SK-N-SH (cell line): ENCODE measurements at regions not wholly inside any gene's neighbourhood (a gene's known extent, or its start where the extent isn't known, plus 50 kb on each side); places are given as distances from the start of the nearest gene placed in this dataset.

Source experiments
- CTCF ChIA-PET: fragments of 300-600, 350-600 bp; formaldehyde crosslinking; extraction: SDS; loops from one replicate; lab custom pipeline; 2021; lab: Yijun Ruan, JAX
- POLR2A ChIA-PET: fragments of 350-600 bp; sonication (Branson Sonifier 250); formaldehyde crosslinking; extraction: SDS; loops from one replicate; lab custom pipeline; 2020; ENCODE audit warnings: antibody characterized with exemption, inconsistent platforms; lab: Yijun Ruan, JAX
- DNase-seq: peaks from one replicate; pipeline ENCODE4 v3.0.0; 2012
- H2AFZ ChIP-seq: fragments of 200-600 bp; sonication (generic); 2 replicates; pipeline ENCODE4 v1.8.1; 2016; ENCODE audit warnings: antibody characterized with exemption, mild to moderate bottlenecking, low read depth
- H3F3A ChIP-seq: fragments of 200-600 bp; sonication (generic); replicated peaks from 2 replicates; pipeline ENCODE3; 2016; ENCODE audit warnings: antibody characterized with exemption, mild to moderate bottlenecking; ENCODE audit not compliant: insufficient read depth
- H3K27ac ChIP-seq, 2 experiments: fragments of 200-500 bp in 1 of 2; fragments of 200-600 bp in 1 of 2; sonication (Bioruptor generic) in 1 of 2; sonication (generic), shearing (Covaris generic) in 1 of 2; 2 replicates each; pipeline versions ENCODE4 v1.5.1 to v1.6.1; 2014 to 2016; ENCODE audit warnings: low read depth in 2 of 2, inconsistent platforms in 1 of 2, low read length in 1 of 2, mild to moderate bottlenecking in 1 of 2, mixed read lengths in 1 of 2
- H3K27me3 ChIP-seq: fragments of 200-600 bp; sonication (generic), shearing (Covaris generic); 2 replicates; pipeline ENCODE4 v1.6.1; 2016; ENCODE audit warnings: mixed run types; ENCODE audit not compliant: insufficient read depth
- H3K36me3 ChIP-seq, 2 experiments: fragments of 200-500 bp in 1 of 2; fragments of 200-600 bp in 1 of 2; sonication (Bioruptor generic) in 1 of 2; sonication (generic) in 1 of 2; replicated peaks in 1 of 2; 2 replicates each; pipeline versions ENCODE3 to v1.5.1; 2014 to 2016; ENCODE audit warnings: low read length in 1 of 2, mild to moderate bottlenecking in 1 of 2; ENCODE audit not compliant: insufficient read depth in 2 of 2, control insufficient read depth in 1 of 2
- H3K4me1 ChIP-seq, 2 experiments: fragments of 200-500 bp in 1 of 2; fragments of 200-600 bp in 1 of 2; sonication (Bioruptor generic) in 1 of 2; sonication (generic), shearing (Covaris generic) in 1 of 2; 2 replicates each; pipeline versions ENCODE4 v1.5.1 to v1.6.1; 2014 to 2016; ENCODE audit warnings: low read depth in 1 of 2, low read length in 1 of 2, mixed run types in 1 of 2; ENCODE audit not compliant: insufficient read depth in 2 of 2, control insufficient read depth in 1 of 2
- H3K4me2 ChIP-seq: fragments of 200-600 bp; sonication (generic), shearing (Covaris generic); 2 replicates; pipeline ENCODE4 v1.6.1; 2017; ENCODE audit warnings: mixed run types
- H3K4me3 ChIP-seq, 2 experiments: fragments of 200-500 bp in 1 of 2; fragments of 200-600 bp in 1 of 2; sonication (Bioruptor generic) in 1 of 2; sonication (generic), shearing (Covaris generic) in 1 of 2; 2 replicates each; pipeline versions ENCODE4 v1.5.1 to v1.8.1; 2014 to 2016; ENCODE audit warnings: low read depth in 2 of 2, inconsistent platforms in 1 of 2, low read length in 1 of 2, mild to moderate bottlenecking in 1 of 2, mixed read lengths in 1 of 2, moderate library complexity in 1 of 2
- H3K79me2 ChIP-seq: fragments of 200-600 bp; sonication (generic); 2 replicates; pipeline ENCODE4 v1.8.1; 2017; ENCODE audit warnings: mild to moderate bottlenecking; ENCODE audit not compliant: insufficient read depth
- H3K9ac ChIP-seq: fragments of 200-600 bp; sonication (generic); 2 replicates; pipeline ENCODE4 v1.6.1; 2017; ENCODE audit warnings: mixed run types
- H3K9me2 ChIP-seq: fragments of 200-600 bp; sonication (generic); 2 replicates; pipeline ENCODE4 v1.6.1; 2017; ENCODE audit warnings: mixed run types
- H3K9me3 ChIP-seq: fragments of 200-600 bp; sonication (generic); 2 replicates; pipeline ENCODE4 v1.6.1; 2017; ENCODE audit warnings: mixed run types, mild to moderate bottlenecking, moderate library complexity
- H4K20me1 ChIP-seq: fragments of 200-600 bp; sonication (generic); 2 replicates; pipeline ENCODE4 v1.6.1; 2017; ENCODE audit warnings: mild to moderate bottlenecking, mixed run types; ENCODE audit not compliant: insufficient read depth
- CHD2 ChIP-seq: fragments of 150-350 bp; IDR thresholded peaks from 2 replicates; pipeline ENCODE4 v1.6.1; 2018; ENCODE audit warnings: low read length; ENCODE audit not compliant: partially characterized antibody
- FOXM1 ChIP-seq: IDR thresholded peaks from 2 replicates; pipeline ENCODE4 v1.4.0; 2012; ENCODE audit warnings: low read depth, mild to moderate bottlenecking
- JUND ChIP-seq: IDR thresholded peaks from 2 replicates; pipeline ENCODE4 v1.4.0; 2012
- MEF2A ChIP-seq: IDR thresholded peaks from 2 replicates; pipeline ENCODE4 v1.4.0; 2012; ENCODE audit warnings: low read depth, borderline replicate concordance
- NRF1 ChIP-seq: IDR thresholded peaks from 2 replicates; pipeline ENCODE4 v1.6.1; 2012; ENCODE audit warnings: low read depth, mild to moderate bottlenecking, low read length
- SIN3A ChIP-seq: IDR thresholded peaks from 2 replicates; pipeline ENCODE4 v1.6.1; 2012; ENCODE audit warnings: low read depth, mild to moderate bottlenecking, low read length, moderate library complexity, borderline replicate concordance
- WGBS: methylation state at CpG from one replicate; pipeline ENCODE4 v1.1.6; 2017; ENCODE audit warnings: low lambda C conversion rate; 5-methylcytosine and 5-hydroxymethylcytosine counted together
- TF ChIP-seq, protein P1 (sequence below): IDR thresholded peaks from 2 replicates; pipeline ENCODE4 v1.6.1; 2012; ENCODE audit warnings: mild to moderate bottlenecking, low read depth, low read length, moderate library complexity
- TF ChIP-seq, protein P2 (sequence below): fragments of 200-600 bp; sonication (generic); IDR thresholded peaks from 2 replicates; pipeline ENCODE4 v1.6.1; 2017; ENCODE audit warnings: antibody characterized with exemption, mild to moderate bottlenecking, moderate library complexity

- TF ChIP-seq, protein P1, sequence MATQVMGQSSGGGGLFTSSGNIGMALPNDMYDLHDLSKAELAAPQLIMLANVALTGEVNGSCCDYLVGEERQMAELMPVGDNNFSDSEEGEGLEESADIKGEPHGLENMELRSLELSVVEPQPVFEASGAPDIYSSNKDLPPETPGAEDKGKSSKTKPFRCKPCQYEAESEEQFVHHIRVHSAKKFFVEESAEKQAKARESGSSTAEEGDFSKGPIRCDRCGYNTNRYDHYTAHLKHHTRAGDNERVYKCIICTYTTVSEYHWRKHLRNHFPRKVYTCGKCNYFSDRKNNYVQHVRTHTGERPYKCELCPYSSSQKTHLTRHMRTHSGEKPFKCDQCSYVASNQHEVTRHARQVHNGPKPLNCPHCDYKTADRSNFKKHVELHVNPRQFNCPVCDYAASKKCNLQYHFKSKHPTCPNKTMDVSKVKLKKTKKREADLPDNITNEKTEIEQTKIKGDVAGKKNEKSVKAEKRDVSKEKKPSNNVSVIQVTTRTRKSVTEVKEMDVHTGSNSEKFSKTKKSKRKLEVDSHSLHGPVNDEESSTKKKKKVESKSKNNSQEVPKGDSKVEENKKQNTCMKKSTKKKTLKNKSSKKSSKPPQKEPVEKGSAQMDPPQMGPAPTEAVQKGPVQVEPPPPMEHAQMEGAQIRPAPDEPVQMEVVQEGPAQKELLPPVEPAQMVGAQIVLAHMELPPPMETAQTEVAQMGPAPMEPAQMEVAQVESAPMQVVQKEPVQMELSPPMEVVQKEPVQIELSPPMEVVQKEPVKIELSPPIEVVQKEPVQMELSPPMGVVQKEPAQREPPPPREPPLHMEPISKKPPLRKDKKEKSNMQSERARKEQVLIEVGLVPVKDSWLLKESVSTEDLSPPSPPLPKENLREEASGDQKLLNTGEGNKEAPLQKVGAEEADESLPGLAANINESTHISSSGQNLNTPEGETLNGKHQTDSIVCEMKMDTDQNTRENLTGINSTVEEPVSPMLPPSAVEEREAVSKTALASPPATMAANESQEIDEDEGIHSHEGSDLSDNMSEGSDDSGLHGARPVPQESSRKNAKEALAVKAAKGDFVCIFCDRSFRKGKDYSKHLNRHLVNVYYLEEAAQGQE: no peak
- TF ChIP-seq, protein P2, sequence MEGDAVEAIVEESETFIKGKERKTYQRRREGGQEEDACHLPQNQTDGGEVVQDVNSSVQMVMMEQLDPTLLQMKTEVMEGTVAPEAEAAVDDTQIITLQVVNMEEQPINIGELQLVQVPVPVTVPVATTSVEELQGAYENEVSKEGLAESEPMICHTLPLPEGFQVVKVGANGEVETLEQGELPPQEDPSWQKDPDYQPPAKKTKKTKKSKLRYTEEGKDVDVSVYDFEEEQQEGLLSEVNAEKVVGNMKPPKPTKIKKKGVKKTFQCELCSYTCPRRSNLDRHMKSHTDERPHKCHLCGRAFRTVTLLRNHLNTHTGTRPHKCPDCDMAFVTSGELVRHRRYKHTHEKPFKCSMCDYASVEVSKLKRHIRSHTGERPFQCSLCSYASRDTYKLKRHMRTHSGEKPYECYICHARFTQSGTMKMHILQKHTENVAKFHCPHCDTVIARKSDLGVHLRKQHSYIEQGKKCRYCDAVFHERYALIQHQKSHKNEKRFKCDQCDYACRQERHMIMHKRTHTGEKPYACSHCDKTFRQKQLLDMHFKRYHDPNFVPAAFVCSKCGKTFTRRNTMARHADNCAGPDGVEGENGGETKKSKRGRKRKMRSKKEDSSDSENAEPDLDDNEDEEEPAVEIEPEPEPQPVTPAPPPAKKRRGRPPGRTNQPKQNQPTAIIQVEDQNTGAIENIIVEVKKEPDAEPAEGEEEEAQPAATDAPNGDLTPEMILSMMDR: no peak
- no peak for TF ChIP-seq FOXM1
- TF ChIP-seq, all 33 proteins: peak for 0
These were observed 355.3 kb upstream of the SMIM21 start (continued) for GRCh38 chr18:75782826-75783225.

DNA sequence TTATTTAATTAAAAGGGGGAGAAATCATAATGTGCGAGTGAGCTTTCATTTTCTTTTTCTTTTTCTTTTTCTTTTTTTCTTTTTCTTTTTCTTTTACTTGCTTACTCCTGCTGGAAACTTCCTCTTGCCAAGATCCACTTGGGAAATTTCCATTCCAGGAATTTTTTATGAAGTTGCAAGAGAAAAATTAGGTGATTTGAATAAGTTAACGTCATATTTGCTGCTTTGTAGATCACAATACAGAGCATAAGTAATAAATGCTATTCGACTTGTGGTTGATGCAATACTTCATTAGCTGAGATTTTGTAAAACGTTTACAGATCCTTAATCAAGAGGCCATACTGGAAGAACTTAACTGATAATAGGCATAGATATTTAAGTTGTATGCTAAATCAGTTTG, 354.7 kb upstream of the SMIM21 start:
- TF ChIP-seq CHD2 (no peak), MEF2A (no peak), NRF1 (no peak), SIN3A (no peak), JUND (no peak)
- TF ChIP-seq, protein P2: no peak
- peaks cover 0 to 3% of the 10 kb centered on the region in 2 experiments; a peak in 1 of 4 replicates for H3K4me1 ChIP-seq
- no peaks in the 10 kb centered on the region for H3K27me3 ChIP-seq
- POLR2A ChIA-PET: no interaction called here
- no peak overlapping the region for H3K4me3 ChIP-seq
- no peaks in the 10 kb centered on the region for H3K36me3 ChIP-seq
- no peaks in the 10 kb centered on the region for H3F3A ChIP-seq
- H3K4me2 ChIP-seq: no peak overlapping the region
- CTCF ChIA-PET: interaction anchor here (0.6 to 1.3 kb wide), 3 partner anchors 9 to 303 kb away, joined by 3 to 4 read pairs (median 3); no protein-coding TSS in a partner anchor
- DNase-seq: no peak
- no peak overlapping the region for H3K9ac ChIP-seq
- H3K27ac ChIP-seq: no peak overlapping the region
- H4K20me1 ChIP-seq: no peaks in the 10 kb centered on the region
- H3K79me2 ChIP-seq: no peaks in the 10 kb centered on the region
- H3K9me3 ChIP-seq: no peaks in the 10 kb centered on the region
- H3K9me2 ChIP-seq: no peaks in the 10 kb centered on the region
- WGBS: 23% methylated on average over 4 of the region's 4 CpGs
- no peak overlapping the region for H2AFZ ChIP-seq
